Aorta (tissue), 5 donors: ENCODE measurements at regions not wholly inside any gene's neighbourhood (a gene's known extent, or its start where the extent isn't known, plus 50 kb on each side); places are given as distances from the start of the nearest gene placed in this dataset.
"Not testable (repeated sequence)": the region's sequence is repeated elsewhere in the genome, so short reads cannot be mapped to it uniquely, and the experiment has no call there.

Experiments used
- ATAC-seq: fragments of 200-7000 bp; cut with Tn5 transposase; one replicate; pipeline ENCODE4 v1.9.1; 2022; ENCODE audit warnings: moderate library complexity; ENCODE audit not compliant: low FRiP score
- DNase-seq, 2 donors: peaks; one replicate each; pipeline ENCODE4 v3.0.0-alpha.2; 2020
- H3K27ac ChIP-seq, 2 donors: one replicate each; pipeline ENCODE4 v1.5.1; 2013; ENCODE audit warnings: low read length in 2 of 2, mild to moderate bottlenecking in 2 of 2, moderate library complexity in 2 of 2, control low read depth in 1 of 2, inconsistent platforms in 1 of 2, low read depth in 1 of 2
- H3K27me3 ChIP-seq, 2 donors: one replicate each; pipeline ENCODE4 v1.6.1; 2013; ENCODE audit warnings: control low read depth in 1 of 2, low read length in 1 of 2, mild to moderate bottlenecking in 1 of 2, moderate library complexity in 1 of 2; ENCODE audit not compliant: insufficient read depth in 2 of 2, control insufficient read depth in 1 of 2
- H3K36me3 ChIP-seq, 2 donors: one replicate each; pipeline ENCODE4 v1.6.1; 2013; ENCODE audit warnings: control low read depth in 1 of 2, low read length in 1 of 2, mild to moderate bottlenecking in 1 of 2; ENCODE audit not compliant: insufficient read depth in 2 of 2, control insufficient read depth in 1 of 2
- H3K4me1 ChIP-seq, 2 donors: one replicate each; pipeline ENCODE4 v1.6.1; 2013; ENCODE audit warnings: low read length in 2 of 2, control low read depth in 1 of 2, mild to moderate bottlenecking in 1 of 2, moderate library complexity in 1 of 2; ENCODE audit not compliant: insufficient read depth in 2 of 2, control insufficient read depth in 1 of 2
- H3K4me3 ChIP-seq, 2 donors: one replicate each; pipeline ENCODE4 v1.5.1; 2013; ENCODE audit warnings: low read length in 2 of 2, control low read depth in 1 of 2, mild to moderate bottlenecking in 1 of 2
- H3K9me3 ChIP-seq: one replicate; pipeline ENCODE4 v1.6.1; 2013; ENCODE audit warnings: mild to moderate bottlenecking, low read length; ENCODE audit not compliant: control insufficient read depth
- WGBS, 2 donors: extraction: QIAGEN DNeasy Blood & Tissue Kit; methylation state at CpG; one replicate each; pipeline ENCODE4 v1.1.7; 2013; 5-methylcytosine and 5-hydroxymethylcytosine counted together
- intact Hi-C, 2 donors: fragments of 100-400 bp; cut with DNase I; formaldehyde crosslinking; loops; one replicate each; pipeline versions ENCODE4 v1.14.2 to v1.15.0; 2022
- donor health status: healthy with polysubstance abuse.
- donor health status: Bipolar disorder and iron deficiency.
- donor health status: DM: no; HTN: no; CAD: no.
- donor health status: DM: no; HTN: no; CAD: no.
- donor health status: DM: yes; HTN: yes; CAD: no.

DNA sequence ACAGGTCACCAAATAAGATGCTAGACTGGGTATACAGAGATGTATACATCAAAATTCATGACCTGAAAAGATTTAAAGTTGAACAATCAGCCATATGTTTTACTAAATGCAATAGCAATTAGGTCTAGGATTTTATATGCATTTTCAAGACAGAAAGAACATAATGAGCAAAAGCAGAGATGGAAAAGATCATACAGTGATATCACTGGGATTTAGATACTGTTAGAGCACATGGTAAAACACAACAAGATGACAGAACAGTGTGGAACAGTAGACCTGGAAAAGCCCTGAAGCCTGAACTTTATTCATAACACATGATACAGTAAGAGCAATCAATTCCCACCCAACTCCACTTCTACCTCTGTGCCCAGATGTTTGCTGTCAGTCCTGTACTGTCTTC lies 585.9 kb downstream of the PRR16 start:
- DNase-seq (no peak), ATAC-seq (no peak)
- H3K4me1 ChIP-seq, result no peaks in the 10 kb centered on the region
- no peak overlapping the region for H3K27ac ChIP-seq
- H3K36me3 ChIP-seq, result no peaks in the 10 kb centered on the region
- intact Hi-C loops, result no loop called here
- H3K27me3 ChIP-seq, result no peaks in the 10 kb centered on the region
- H3K4me3 ChIP-seq, result no peak overlapping the region
- H3K9me3 ChIP-seq, result no peaks in the 10 kb centered on the region

- H3K27ac ChIP-seq, result no peak overlapping the region
- 48 to 51% methylated on average over 5 of the region's 5 CpGs for WGBS, 2 donors
- DNase-seq, result no peak
- no peaks in the 10 kb centered on the region for H3K4me1 ChIP-seq
- no peaks in the 10 kb centered on the region for H3K36me3 ChIP-seq
- no peaks in the 10 kb centered on the region for H3K9me3 ChIP-seq
- no peak overlapping the region for H3K4me3 ChIP-seq
- no peak for ATAC-seq
- intact Hi-C loops, result no loop called here
- H3K27me3 ChIP-seq, result no peaks in the 10 kb centered on the region
Observed at GRCh38 chr5:121053055-121053985, 589.2 kb downstream of the PRR16 start.

DNA sequence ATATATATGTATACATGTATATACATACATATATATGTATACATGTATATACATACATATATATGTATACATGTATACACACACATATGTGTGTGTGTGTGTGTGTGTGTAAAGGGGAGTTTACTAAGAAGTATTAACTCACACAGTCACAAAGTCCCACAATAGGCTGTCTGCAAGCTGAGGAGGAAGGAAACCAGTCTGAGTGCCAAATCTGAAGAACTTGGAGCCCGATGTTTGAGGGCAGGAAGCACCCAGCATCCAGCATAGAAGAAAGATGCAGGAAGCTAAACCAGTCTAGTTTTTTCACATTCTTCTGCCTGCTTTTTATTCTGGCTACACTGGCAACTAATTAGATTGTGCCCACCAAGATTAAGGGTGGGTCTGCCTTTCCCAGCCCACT lies 591.5 kb downstream of the PRR16 start:
- Histone ChIP-seq H3K9me3 (peaks cover 1% of the 10 kb centered on the region), H3K4me1 (no peaks in the 10 kb centered on the region), H3K36me3 (no peaks in the 10 kb centered on the region), H3K4me3 (no peak overlapping the region), H3K27ac (no peak overlapping the region), H3K27me3 (no peaks in the 10 kb centered on the region)
- ATAC-seq (no peak), DNase-seq (no peak)
- WGBS, 2 donors, result 18 to 24% methylated on average over 1 of the region's 1 CpG
- intact Hi-C loops, result no loop called here

- H3K27me3 ChIP-seq, H3K9me3 ChIP-seq, H3K27ac ChIP-seq, H3K4me3 ChIP-seq, ATAC-seq, H3K36me3 ChIP-seq, intact Hi-C loops, H3K4me1 ChIP-seq, DNase-seq: not testable (repeated sequence)
- WGBS, 2 donors, result 93 to 95% methylated on average over 23 of the region's 23 CpGs
Observed at GRCh38 chr5:121064241-121064640, 600.1 kb downstream of the PRR16 start.

GRCh38 chr5:121086671-121087070 lies 622.6 kb downstream of the PRR16 start:
- WGBS, 2 donors, result 92 to 93% methylated on average over 2 of the region's 2 CpGs
- no peaks in the 10 kb centered on the region for H3K36me3 ChIP-seq
- intact Hi-C loops, result no loop called here
- H3K4me3 ChIP-seq, result no peak overlapping the region
- H3K4me1 ChIP-seq, result no peaks in the 10 kb centered on the region
- H3K9me3 ChIP-seq, result no peaks in the 10 kb centered on the region
- H3K27me3 ChIP-seq, result no peaks in the 10 kb centered on the region
- DNase-seq, result no peak
- no peak for ATAC-seq
- H3K27ac ChIP-seq, result no peak overlapping the region

- no peaks in the 10 kb centered on the region for H3K27me3 ChIP-seq
- 94 to 97% methylated on average over 3 of the region's 3 CpGs for WGBS, 2 donors
- peaks cover 1% of the 10 kb centered on the region for H3K9me3 ChIP-seq
- ATAC-seq (no peak), DNase-seq (no peak)
- no peaks in the 10 kb centered on the region for H3K4me1 ChIP-seq
- H3K36me3 ChIP-seq, result no peaks in the 10 kb centered on the region
- H3K27ac ChIP-seq, result no peak overlapping the region
- intact Hi-C loops, result no loop called here
- no peak overlapping the region for H3K4me3 ChIP-seq
Observed at GRCh38 chr5:121087560-121087959, 623.5 kb downstream of the PRR16 start.

DNA sequence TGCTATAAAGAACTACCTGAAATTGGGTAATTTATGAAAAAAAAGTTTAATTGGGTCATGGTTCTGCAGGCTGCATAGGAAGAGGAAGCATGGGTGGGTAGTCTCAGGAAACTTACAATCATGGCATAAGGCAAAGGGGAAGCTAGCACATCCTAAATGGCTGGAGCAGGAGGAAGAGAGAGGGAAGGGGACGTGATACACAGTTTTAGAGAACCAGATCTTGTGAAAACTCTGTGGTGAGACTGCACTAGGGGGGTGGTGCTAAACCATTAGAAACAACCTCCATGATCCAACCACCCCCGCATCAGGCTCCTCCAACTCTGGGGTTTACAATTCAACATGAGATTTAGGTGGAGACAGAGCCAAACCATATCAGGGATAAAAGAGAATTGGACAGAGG lies 624.2 kb downstream of the PRR16 start:
- Histone ChIP-seq H3K4me3 (no peak overlapping the region), H3K36me3 (no peaks in the 10 kb centered on the region), H3K9me3 (peaks cover 1% of the 10 kb centered on the region), H3K4me1 (no peaks in the 10 kb centered on the region), H3K27me3 (no peaks in the 10 kb centered on the region), H3K27ac (no peak overlapping the region)
- ATAC-seq, result no peak
- 95 to 96% methylated on average over 2 of the region's 2 CpGs for WGBS, 2 donors
- no peak for DNase-seq
- intact Hi-C loops, result no loop called here

- intact Hi-C loops, result no loop called here
- Histone ChIP-seq H3K9me3 (peaks cover 1% of the 10 kb centered on the region), H3K27me3 (no peaks in the 10 kb centered on the region), H3K27ac (no peak overlapping the region), H3K4me1 (no peaks in the 10 kb centered on the region), H3K36me3 (no peaks in the 10 kb centered on the region), H3K4me3 (no peak overlapping the region)
- WGBS, 2 donors, result 24 to 40% methylated on average over 2 of the region's 2 CpGs
- ATAC-seq (no peak), DNase-seq (no peak)
Observed at GRCh38 chr5:121090822-121091221, 626.7 kb downstream of the PRR16 start.

DNA sequence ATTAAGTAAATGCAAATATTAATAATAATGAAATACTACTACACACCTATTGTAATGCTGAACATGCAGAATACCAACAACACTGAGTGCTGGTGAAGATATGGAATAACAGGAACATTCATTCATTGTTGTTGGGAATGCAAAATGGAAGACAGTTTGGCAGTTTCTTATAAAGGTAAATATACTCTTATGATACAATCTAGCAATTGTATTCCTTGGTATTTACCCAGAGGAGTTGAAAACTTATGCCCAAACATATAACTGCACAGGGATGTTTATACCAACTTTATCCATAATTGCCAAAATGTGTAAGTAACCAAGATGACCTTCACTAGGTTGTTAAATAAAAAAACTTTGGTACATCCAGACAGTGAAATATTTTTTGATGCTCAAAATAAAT lies 636.8 kb downstream of the PRR16 start:
- no peak for ATAC-seq
- intact Hi-C loops, result no loop called here
- no peak overlapping the region for H3K27ac ChIP-seq

More for the DNA sequence above, 636.8 kb downstream of the PRR16 start:
- H3K4me1 ChIP-seq, result no peaks in the 10 kb centered on the region
- no peak overlapping the region for H3K4me3 ChIP-seq
- no peaks in the 10 kb centered on the region for H3K36me3 ChIP-seq
- H3K9me3 ChIP-seq, result no peaks in the 10 kb centered on the region
- H3K27me3 ChIP-seq, result no peaks in the 10 kb centered on the region
- DNase-seq, result no peak
